Fibroblast of pulmonary artery (primary cell): ENCODE measurements at regions not wholly inside any gene's neighbourhood (a gene's known extent, or its start where the extent isn't known, plus 50 kb on each side); places are given as distances from the start of the nearest gene placed in this dataset.

ENCODE experiments used
- DNase-seq: peaks from one replicate; pipeline ENCODE4 v3.0.0-alpha.2; 2010; ENCODE audit warnings: low read depth
- H3K4me3 ChIP-seq: replicated peaks from 2 replicates; pipeline ENCODE4 v1.5.1; 2011; ENCODE audit warnings: low read depth, mild to moderate bottlenecking, control low read depth, low read length, moderate library complexity
- TF ChIP-seq, protein P1 (sequence below): IDR thresholded peaks from 2 replicates; pipeline ENCODE4 v1.5.1; 2011; ENCODE audit warnings: mild to moderate bottlenecking, control low read depth, low read length, inconsistent platforms; ENCODE audit errors: missing control alignments

DNA sequence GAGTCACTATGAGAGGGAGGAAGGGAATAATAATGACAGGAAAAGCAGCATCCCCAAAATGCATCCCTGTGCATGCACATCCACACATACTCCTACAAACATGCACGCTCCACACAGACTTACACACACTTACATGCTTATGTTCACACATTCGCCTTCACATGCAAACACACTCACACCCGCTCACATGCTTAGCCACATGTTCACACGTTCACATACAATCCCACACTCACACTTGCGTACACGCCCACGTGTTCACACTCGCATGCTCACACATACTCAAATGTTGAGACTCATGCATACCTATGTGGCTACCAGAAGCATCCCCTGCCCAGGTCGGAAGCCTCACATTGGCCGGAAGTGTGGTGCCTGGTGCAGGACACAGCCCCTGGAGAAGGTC is 372.1 kb downstream of the MN1 start:
- TF ChIP-seq, protein P1, sequence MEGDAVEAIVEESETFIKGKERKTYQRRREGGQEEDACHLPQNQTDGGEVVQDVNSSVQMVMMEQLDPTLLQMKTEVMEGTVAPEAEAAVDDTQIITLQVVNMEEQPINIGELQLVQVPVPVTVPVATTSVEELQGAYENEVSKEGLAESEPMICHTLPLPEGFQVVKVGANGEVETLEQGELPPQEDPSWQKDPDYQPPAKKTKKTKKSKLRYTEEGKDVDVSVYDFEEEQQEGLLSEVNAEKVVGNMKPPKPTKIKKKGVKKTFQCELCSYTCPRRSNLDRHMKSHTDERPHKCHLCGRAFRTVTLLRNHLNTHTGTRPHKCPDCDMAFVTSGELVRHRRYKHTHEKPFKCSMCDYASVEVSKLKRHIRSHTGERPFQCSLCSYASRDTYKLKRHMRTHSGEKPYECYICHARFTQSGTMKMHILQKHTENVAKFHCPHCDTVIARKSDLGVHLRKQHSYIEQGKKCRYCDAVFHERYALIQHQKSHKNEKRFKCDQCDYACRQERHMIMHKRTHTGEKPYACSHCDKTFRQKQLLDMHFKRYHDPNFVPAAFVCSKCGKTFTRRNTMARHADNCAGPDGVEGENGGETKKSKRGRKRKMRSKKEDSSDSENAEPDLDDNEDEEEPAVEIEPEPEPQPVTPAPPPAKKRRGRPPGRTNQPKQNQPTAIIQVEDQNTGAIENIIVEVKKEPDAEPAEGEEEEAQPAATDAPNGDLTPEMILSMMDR: no peak
- no peak overlapping the region for H3K4me3 ChIP-seq
- no peak for DNase-seq

DNA sequence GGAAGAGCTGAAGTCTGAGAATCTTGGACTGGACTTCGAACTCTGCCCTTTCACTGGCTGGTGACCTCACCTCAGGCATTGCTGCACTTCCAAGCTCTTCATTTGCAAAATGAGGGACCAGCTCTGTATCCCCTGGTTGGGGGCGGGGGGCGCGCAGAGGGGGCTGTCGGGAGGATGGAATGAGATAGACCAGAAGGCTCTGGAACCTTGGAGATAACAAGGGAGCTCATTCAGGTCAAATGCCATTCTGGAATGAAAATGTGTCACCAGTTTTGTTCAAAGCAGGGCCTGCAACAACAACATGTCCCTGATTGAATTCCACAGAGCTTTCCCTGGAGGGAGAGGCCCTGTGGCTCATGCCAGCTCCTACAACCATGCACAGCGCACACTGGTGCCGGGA is 370.5 kb downstream of the MN1 start:
- no peak overlapping the region for H3K4me3 ChIP-seq
- no peak for DNase-seq
- TF ChIP-seq, protein P1: no peak

DNA sequence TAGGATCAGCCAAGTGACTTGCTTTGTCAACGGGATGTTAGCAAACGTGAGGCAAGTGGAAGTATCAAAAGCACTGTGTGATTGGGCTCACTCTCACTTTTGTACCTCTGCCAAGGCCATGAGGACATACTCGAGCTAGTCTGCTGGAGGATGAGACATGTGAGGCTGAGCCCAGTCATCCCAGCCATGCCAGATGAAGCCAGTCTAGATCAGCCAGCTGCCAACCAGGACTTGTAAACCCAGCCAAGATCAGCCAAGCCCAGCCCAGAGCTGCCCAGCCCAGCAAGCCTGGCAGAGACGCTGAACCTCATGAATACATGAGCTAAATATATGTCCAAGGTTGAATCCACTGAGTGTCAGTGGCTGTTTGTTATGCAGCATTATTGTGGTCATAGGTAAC is 369.7 kb downstream of the MN1 start:
- DNase-seq: no peak
- TF ChIP-seq, protein P1: no peak
- H3K4me3 ChIP-seq: no peak overlapping the region

DNA sequence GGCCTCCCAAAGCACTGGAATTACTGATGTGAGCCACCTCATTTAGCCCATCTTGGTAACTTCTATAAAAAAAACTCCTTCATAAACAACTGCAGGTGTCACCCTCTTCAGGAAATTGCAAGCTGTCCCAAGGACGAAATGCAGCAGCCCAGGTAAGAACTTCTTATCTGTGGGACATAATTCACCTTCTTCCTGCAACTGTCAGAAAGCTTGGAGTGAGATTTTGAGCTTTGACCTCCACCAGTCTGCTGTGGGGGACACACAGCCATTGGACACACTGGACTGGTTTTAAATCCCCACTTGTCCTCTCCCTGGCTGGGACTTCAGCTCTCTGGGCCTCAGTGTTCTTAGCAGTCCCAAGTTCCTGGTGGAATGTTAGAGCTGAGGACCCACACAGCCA is 368.5 kb downstream of the MN1 start:
- DNase-seq: no peak

DNA sequence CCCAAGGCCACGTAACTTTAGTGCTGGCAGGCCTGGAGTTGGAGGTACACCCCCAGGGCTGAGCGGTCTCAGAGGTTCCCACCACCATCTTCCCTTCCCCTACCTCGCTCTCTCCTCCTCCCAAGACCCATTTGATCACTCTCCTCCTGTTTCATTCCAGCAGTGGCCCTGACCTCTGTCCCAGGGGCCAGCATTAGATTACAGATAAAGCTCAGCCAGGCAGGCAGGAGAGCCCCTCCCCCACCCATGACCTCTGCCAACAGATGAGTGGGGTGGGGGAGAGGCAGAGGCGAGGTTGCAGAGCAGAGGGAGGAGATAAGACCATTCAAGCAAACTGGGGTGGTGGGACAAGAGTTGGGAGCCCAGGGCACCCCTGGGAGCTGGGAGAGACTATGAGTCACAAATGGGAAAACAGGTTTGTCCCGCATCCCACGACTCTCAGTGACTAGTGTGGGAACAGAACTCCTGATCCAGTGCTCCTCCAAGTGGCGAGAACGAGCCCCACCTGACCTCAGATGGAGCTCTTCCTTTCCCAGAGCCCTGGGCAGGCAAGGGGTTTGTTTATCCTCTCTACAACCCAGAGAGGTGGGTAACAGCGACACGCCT is 367.9 kb downstream of the MN1 start:
- TF ChIP-seq, protein P1: no peak
- DNase-seq: no peak
- no peak overlapping the region for H3K4me3 ChIP-seq

More for the DNA sequence above, 368.5 kb downstream of the MN1 start:
- no peak overlapping the region for H3K4me3 ChIP-seq
- TF ChIP-seq, protein P1: no peak

DNA sequence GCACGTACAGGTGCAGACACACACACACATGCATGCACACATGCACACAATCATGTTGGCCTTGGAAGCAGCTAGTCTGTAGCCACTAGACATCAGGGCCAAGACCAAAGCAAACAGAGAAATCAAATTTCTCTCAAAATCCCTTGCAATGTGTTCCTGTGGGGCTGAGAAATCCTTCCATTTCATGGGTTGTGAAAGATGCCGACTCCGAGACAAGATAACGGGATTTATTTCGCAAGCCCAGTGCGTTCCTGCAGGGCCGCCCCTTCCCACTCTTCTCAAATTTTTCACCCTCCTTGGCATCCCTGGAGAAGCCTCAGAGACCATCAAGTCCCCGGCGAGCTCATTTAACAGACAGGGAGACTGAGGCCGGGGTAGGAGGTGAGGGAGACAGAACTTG is 366.7 kb downstream of the MN1 start:
- TF ChIP-seq, protein P1: no peak
- no peak overlapping the region for H3K4me3 ChIP-seq

More for the DNA sequence above, 366.7 kb downstream of the MN1 start:
- no peak for DNase-seq
